ENCODE measurements at regions not wholly inside any gene's neighbourhood (a gene's known extent, or its start where the extent isn't known, plus 50 kb on each side); places are given as distances from the start of the nearest gene placed in this dataset.

DNA sequence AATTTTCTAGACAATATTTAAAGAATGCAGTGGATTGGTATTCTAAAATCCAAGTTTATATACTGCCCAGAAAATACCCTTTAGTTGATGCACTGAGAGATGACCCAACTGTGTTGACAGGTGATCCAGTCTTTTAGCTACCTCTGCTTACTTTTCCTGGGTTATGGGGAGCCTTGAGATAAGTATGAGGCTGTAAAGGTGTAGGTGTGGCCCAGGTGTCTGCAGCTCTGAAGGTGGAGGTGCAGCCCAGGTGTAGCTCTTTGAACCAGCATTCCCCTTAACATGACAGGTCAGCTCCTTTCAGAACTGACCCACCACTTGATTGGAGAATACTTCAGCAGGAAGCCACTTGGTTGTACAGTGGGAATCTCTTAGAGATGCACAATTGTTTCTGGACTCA is 62.3 kb upstream of the ACSL3 start:
- no peak for DNase-seq

DNA sequence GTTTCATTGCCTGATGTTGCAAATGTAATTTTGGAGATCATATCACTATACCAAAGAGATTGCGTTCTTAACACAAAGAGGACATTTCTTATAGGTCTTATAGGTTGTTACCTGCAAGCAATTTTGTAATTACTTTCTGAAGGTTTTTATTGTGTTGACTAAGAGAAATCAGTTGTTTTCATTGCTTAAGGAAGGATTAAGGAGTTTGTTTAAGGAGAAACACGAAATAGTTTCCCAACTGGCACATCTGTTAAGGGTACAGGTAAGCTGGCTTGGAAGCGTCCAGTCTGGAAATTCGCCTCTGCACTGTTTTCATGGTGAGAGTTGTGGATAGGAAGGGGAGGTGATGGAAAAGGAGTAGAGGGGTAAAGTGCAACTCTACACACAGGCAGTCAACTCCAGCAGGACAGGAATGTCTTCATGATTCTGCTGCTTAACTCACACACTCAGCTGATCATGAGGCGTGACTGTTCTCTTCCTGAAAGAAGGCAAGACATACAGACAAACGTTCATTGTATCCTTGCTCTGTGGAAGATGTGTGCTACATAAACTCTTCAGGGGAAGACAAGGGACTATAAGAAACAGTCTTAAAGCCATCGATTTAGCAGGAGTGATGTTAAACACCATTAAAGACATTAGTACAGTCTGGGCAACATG is 61.4 kb upstream of the ACSL3 start:
- no peak for DNase-seq

DNA sequence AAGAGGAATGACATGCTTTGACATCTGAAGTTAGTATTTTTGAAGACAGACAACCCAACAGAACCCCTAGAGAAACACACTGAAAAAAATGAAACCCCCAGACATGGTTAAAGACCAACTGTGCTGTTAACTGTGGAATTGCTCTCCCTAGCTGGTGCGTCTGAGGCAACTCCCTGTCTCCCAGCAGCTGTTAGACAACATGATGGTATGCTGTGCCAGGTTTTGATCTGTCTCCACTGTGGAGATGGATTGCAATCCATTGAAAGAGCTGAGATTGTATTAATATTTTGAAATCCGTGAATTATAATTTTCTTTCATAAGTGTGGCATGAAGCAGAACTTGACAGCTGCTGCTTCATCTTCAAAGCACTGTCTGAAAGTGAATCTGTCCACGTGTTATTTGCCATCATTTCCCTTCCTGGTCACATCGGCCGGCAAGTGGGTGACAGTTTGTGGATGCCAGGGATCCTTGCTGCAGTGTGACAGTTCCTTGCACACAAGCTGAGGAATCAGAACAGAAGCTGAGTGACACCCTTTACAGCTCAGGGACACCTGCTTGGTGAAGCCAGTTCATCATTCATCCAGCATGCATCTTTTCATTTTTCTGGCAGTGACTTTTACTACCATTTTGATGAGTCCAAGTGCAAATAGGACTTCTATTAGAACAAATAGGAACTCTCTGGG is 58.2 kb upstream of the ACSL3 start:
- no peak for DNase-seq

DNA sequence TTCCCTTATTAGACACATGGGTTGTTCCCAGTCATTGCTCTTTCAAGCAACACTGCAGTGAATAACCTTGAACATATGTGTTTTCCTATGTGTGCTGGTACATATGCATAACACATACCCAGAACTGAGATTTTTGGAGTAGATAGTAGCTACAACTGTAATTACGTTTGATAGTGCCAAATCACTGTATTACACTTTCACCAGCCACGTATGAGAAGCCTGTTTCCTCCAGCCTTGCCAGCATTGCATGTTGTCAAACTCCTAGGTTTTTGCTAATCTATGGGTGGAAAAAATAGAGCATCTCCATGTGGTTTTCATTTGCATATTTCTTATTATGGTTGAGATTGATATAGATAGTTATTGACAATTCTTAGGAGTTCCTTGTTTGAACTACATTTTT is 56.5 kb upstream of the ACSL3 start:
- DNase-seq = no peak

DNA sequence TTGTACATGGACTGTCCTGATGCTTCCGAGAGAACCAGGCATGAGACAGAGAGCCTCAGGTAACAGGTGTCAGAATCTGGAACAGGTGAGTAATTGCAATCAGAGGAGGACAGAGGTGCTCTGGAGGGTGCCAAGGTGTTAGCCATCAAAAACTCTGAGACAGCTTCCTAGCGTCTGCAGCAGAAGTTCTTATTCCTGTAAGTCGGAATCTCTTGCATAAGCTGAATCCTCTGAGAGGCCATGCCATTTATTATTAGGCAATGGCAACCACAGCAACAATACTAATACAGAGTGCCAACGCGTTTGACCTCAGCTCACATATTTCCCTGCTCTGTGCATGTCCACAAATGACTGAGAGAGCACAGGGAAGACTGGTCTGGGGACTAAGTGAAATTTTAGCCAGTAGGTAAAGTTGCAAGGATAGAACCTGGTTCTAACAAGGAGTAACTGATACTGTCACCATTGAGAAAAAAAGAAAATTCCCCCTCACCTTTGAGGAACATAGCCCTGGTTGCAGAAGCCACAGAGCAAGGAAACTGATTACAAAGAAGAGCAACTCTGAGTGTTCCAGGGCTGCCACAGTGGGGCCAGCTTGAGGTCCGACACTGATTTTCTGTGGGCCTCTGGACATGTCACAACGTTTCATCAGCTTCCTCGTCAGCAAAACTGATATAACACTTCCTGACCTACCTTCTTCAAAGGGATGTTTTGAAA is 55.1 kb upstream of the ACSL3 start:
- DNase-seq = no peak

DNA sequence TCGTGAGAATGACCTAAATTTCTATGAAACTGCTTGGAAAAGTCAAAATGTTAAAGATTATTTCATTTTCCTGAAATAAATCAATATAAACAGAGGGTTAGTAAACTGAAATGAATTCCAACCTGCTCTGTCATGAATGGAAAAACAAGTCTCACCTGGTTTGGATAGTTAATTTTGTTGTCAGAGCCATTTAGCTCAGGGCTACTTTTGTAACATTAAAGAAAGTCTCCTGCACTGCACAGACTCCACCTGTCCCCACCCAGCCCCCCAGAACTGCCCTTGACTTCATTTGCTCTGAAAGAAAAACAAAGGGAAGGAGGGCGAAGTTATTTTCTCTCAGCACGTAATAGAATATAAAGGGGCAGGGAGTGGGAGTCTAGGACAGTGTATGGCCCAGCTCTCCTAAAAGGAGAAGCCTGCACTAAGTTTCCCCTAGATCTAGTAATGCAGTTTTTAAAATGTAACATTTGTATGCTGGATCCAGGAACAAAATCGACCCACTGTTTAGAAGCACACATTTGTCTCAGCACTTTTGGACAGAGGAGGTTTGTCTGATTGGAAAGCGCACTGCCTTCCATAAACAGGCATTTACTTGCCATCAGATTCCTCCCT is 54.2 kb upstream of the ACSL3 start:
- DNase-seq = no peak

DNA sequence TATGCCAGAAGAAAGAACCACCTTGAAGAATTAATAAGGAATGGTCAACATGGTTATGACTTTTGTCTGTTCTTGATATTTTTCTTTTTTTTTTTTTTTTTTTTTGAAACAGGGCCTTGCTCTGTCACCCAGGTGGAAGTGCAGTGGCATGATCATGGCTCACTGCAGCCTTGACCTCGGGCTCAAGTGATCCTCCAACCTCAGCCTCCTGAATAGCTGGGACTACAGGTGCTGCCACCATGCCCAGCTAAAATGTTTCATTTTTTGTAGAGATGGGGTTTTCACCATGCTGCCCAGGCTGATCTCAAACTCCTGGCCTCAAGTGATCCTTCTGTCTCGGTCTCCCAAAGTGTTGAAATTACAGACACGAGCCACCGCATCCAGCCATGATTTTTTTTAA is 53.4 kb upstream of the ACSL3 start:
- no peak for DNase-seq

DNA sequence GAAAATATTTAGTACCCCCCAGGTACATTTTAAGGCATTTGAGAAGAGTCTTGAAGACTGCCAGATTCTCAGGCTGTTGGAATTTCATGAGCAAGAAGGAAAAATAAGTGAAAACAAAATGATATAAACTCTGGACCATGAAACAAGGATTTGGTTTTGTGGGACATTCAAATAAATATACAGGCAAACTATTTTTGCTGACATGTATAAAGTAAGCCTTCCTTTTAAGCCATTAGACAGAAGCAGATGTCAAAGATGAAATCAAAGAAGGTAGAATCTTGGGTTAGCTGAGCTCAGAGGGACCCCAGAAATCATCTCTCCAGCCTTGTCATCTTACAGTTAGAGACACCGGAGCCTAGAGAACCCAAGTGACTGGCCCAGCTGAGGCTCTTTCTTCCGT is 51.3 kb upstream of the ACSL3 start:
- no peak for DNase-seq

DNA sequence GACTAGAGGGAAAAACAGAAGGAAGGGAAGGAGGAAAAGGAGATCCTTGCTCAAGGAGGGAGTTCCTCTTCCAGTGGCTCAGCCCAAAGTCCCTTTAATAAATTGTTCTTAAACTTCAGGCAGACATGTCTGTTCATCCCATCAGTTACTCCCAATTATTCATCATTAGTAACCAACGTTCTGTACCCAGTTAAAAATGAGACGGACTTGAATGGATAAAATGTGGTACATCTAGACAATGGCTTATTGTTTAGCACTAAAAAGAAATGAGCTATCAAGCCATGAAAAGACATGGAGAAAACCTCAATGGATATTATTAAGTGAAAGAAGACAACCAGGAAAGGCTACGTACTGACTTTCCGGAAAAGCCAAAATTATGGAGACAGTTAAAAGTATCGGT is 50.8 kb upstream of the ACSL3 start:
- no peak for DNase-seq
